Effector memory CD4-positive, alpha-beta T cell (primary cell): ENCODE measurements at regions not wholly inside any gene's neighbourhood (a gene's known extent, or its start where the extent isn't known, plus 50 kb on each side); places are given as distances from the start of the nearest gene placed in this dataset.
A peak's percentile ranks its signal among the peaks of the same experiment; 100 is the strongest.

ENCODE experiments used
- DNase-seq, 3 donors: peaks; one replicate each; pipeline ENCODE4 v3.0.0-alpha.2; 2020
- H3K27ac ChIP-seq: 2 replicates; pipeline ENCODE4 v1.7.0; 2013; ENCODE audit warnings: mild to moderate bottlenecking, low read length, moderate library complexity; ENCODE audit not compliant: insufficient read depth, poor library complexity, severe bottlenecking
- H3K27me3 ChIP-seq: replicated peaks from 2 replicates; pipeline ENCODE4 v1.7.0; 2013; ENCODE audit warnings: mild to moderate bottlenecking, low read length; ENCODE audit not compliant: insufficient read depth, control insufficient read depth, poor library complexity, severe bottlenecking
- H3K36me3 ChIP-seq: 2 replicates; pipeline ENCODE4 v1.7.0; 2013; ENCODE audit warnings: mild to moderate bottlenecking, low read length, moderate library complexity; ENCODE audit not compliant: control insufficient read depth, insufficient read depth
- H3K4me1 ChIP-seq: 2 replicates; pipeline ENCODE4 v1.7.0; 2013; ENCODE audit warnings: low read length, mild to moderate bottlenecking; ENCODE audit not compliant: control insufficient read depth, insufficient read depth, poor library complexity, severe bottlenecking
- H3K4me3 ChIP-seq: 2 replicates; pipeline ENCODE4 v1.7.0; 2013; ENCODE audit warnings: low read length, low read depth, mild to moderate bottlenecking; ENCODE audit not compliant: insufficient read depth, poor library complexity, severe bottlenecking
- H3K9me3 ChIP-seq: 2 replicates; pipeline ENCODE4 v1.7.0; 2013; ENCODE audit warnings: mild to moderate bottlenecking, low read length, moderate library complexity; ENCODE audit not compliant: control insufficient read depth

- Histone ChIP-seq H3K4me3 (no peak overlapping the region), H3K27me3 (no peaks in the 10 kb centered on the region), H3K27ac (no peak overlapping the region), H3K9me3 (no peaks in the 10 kb centered on the region), H3K4me1 (no peaks in the 10 kb centered on the region), H3K36me3 (no peaks in the 10 kb centered on the region)
- no peak for DNase-seq
Measured at GRCh38 chr1:110766336-110766647, 91.6 kb upstream of the KCNA3 start.

GRCh38 chr1:110765640-110766335, 91.0 kb upstream of the KCNA3 start:
- Histone ChIP-seq H3K9me3 (no peaks in the 10 kb centered on the region), H3K27ac (no peak overlapping the region), H3K4me1 (no peaks in the 10 kb centered on the region), H3K36me3 (no peaks in the 10 kb centered on the region), H3K27me3 (no peaks in the 10 kb centered on the region), H3K4me3 (no peak overlapping the region)
- peak in 1 of 3 donors; percentile 35 for DNase-seq

- Histone ChIP-seq H3K36me3 (no peaks in the 10 kb centered on the region), H3K4me1 (no peaks in the 10 kb centered on the region), H3K9me3 (no peaks in the 10 kb centered on the region), H3K27ac (no peak overlapping the region), H3K4me3 (no peak overlapping the region), H3K27me3 (no peaks in the 10 kb centered on the region)
- DNase-seq: no peak
Measured at GRCh38 chr1:110763149-110763548, 88.4 kb upstream of the KCNA3 start.

- Histone ChIP-seq H3K27ac (no peak overlapping the region), H3K27me3 (no peaks in the 10 kb centered on the region)
- no peak for DNase-seq
Measured at GRCh38 chr1:110760321-110760720, 85.6 kb upstream of the KCNA3 start.

GRCh38 chr1:110756506-110756905, 81.8 kb upstream of the KCNA3 start:
- no peaks in the 10 kb centered on the region for H3K9me3 ChIP-seq
- no peaks in the 10 kb centered on the region for H3K4me1 ChIP-seq
- H3K27ac ChIP-seq: no peak overlapping the region
- H3K36me3 ChIP-seq: no peaks in the 10 kb centered on the region
- DNase-seq: no peak
- H3K27me3 ChIP-seq: no peaks in the 10 kb centered on the region
- no peak overlapping the region for H3K4me3 ChIP-seq

More at GRCh38 chr1:110760321-110760720, 85.6 kb upstream of the KCNA3 start:
- Histone ChIP-seq H3K36me3 (no peaks in the 10 kb centered on the region), H3K9me3 (no peaks in the 10 kb centered on the region), H3K4me1 (no peaks in the 10 kb centered on the region), H3K4me3 (no peak overlapping the region)

- H3K9me3 ChIP-seq: no peaks in the 10 kb centered on the region
- H3K36me3 ChIP-seq: no peaks in the 10 kb centered on the region
- no peak for DNase-seq
- no peak overlapping the region for H3K27ac ChIP-seq
- H3K27me3 ChIP-seq: no peaks in the 10 kb centered on the region
- no peaks in the 10 kb centered on the region for H3K4me1 ChIP-seq
- H3K4me3 ChIP-seq: no peak overlapping the region
Measured at GRCh38 chr1:110752941-110753725, 78.4 kb upstream of the KCNA3 start.

- H3K4me3 ChIP-seq: no peak overlapping the region
- H3K27ac ChIP-seq: no peak overlapping the region
- no peaks in the 10 kb centered on the region for H3K9me3 ChIP-seq
- no peaks in the 10 kb centered on the region for H3K36me3 ChIP-seq
- no peaks in the 10 kb centered on the region for H3K4me1 ChIP-seq
- DNase-seq: no peak
- no peaks in the 10 kb centered on the region for H3K27me3 ChIP-seq
Measured at GRCh38 chr1:110750562-110750961, 75.8 kb upstream of the KCNA3 start.

GRCh38 chr1:110749960-110750359, 75.2 kb upstream of the KCNA3 start:
- no peaks in the 10 kb centered on the region for H3K27me3 ChIP-seq
- H3K36me3 ChIP-seq: no peaks in the 10 kb centered on the region
- H3K27ac ChIP-seq: no peak overlapping the region
- no peak for DNase-seq
- no peak overlapping the region for H3K4me3 ChIP-seq
- H3K9me3 ChIP-seq: no peaks in the 10 kb centered on the region
- H3K4me1 ChIP-seq: no peaks in the 10 kb centered on the region

GRCh38 chr1:110746644-110747259, 72.0 kb upstream of the KCNA3 start:
- peak; percentile 3 to 37 (median 20) for DNase-seq
- no peak overlapping the region for H3K4me3 ChIP-seq
- no peak overlapping the region for H3K27ac ChIP-seq
- H3K36me3 ChIP-seq: no peaks in the 10 kb centered on the region
- H3K27me3 ChIP-seq: peaks cover 3% of the 10 kb centered on the region
- H3K4me1 ChIP-seq: no peaks in the 10 kb centered on the region
- no peaks in the 10 kb centered on the region for H3K9me3 ChIP-seq

- H3K27me3 ChIP-seq: peaks cover 3% of the 10 kb centered on the region
- H3K27ac ChIP-seq: no peak overlapping the region
- H3K36me3 ChIP-seq: no peaks in the 10 kb centered on the region
- H3K4me3 ChIP-seq: no peak overlapping the region
- H3K4me1 ChIP-seq: no peaks in the 10 kb centered on the region
- no peaks in the 10 kb centered on the region for H3K9me3 ChIP-seq
- DNase-seq: no peak
Measured at GRCh38 chr1:110743397-110743796, 68.7 kb upstream of the KCNA3 start.
